ENCODE measurements at regions not wholly inside any gene's neighbourhood (a gene's known extent, or its start where the extent isn't known, plus 50 kb on each side); places are given as distances from the start of the nearest gene placed in this dataset.

GRCh38 chr13:97600458-97601075 lies 166.6 kb downstream of the RAP2A start (continued):
- TF ChIP-seq RFX3 (CRISPR knock-in tag; IDR thresholded peaks at IDR 0.05) (no peak), SP2 (CRISPR knock-in tag; IDR thresholded peaks at IDR 0.05) (no peak), ZNF780A (CRISPR knock-in tag; IDR thresholded peaks at IDR 0.05) (no peak), CEBPG (CRISPR knock-in tag; IDR thresholded peaks at IDR 0.05) (peak; percentile 32; the same call in 1 of the 2 replicates)

- WGBS (ENCODE audit: low lambda C conversion rate) = 2% methylated on average over 3 of the region's 3 CpGs
- H3K9me3 ChIP-seq (ENCODE audit: low read length) = no peaks in the 10 kb centered on the region
- no peaks in the 10 kb centered on the region for H3K79me2 ChIP-seq (ENCODE audit: insufficient read depth, low read length)
- BruUV-seq (replicated peaks) = no TSS peak
- no peak for TF ChIP-seq MTF1 (CRISPR knock-in tag; IDR thresholded peaks at IDR 0.05)
- DNase-seq (ENCODE audit: low spot score) (no peak), FAIRE-seq (no peak), ATAC-seq (no peak)
- H2AFZ ChIP-seq (ENCODE audit: low read length) = no peak overlapping the region
- no peak overlapping the region for H3K27ac ChIP-seq (ENCODE audit: extremely low read length, insufficient read depth, low read length)
- H3K9ac ChIP-seq (ENCODE audit: insufficient read depth, low read depth, low read length) = no peak overlapping the region
- H3K27me3 ChIP-seq (ENCODE audit: control insufficient read depth in 1 of 2, insufficient read depth in 2 of 2, low read length in 2 of 2) = peaks cover 0 to 3% of the 10 kb centered on the region in 2 experiments; a peak in 1 of 5 replicates
- H4K20me1 ChIP-seq (ENCODE audit: insufficient read depth, low read length) = no peaks in the 10 kb centered on the region
- H3K4me1 ChIP-seq (ENCODE audit: insufficient read depth, low read length) = no peaks in the 10 kb centered on the region
- intact Hi-C loops (cut with micrococcal nuclease; ENCODE audit: unreplicated experiment) (no loop called here), in situ Hi-C loops (cut with HindIII; ENCODE audit: extremely low pct_ligation_motif_present, low pct_unique_long_range_greater_than_20kb) (no loop called here)
- ChIA-PET POLR2A (no interaction called here), CTCF (ENCODE audit: low intra/inter-chr PET ratio, low total read pairs) (no interaction called here)
- no peaks in the 10 kb centered on the region for H3K36me3 ChIP-seq (replicated peaks in 1 of 2; ENCODE audit: control insufficient read depth in 1 of 2, insufficient read depth in 2 of 2, low read length in 2 of 2)
- no peak overlapping the region for H3K4me3 ChIP-seq (replicated peaks in 1 of 3; ENCODE audit: insufficient read depth in 1 of 3, low read depth in 2 of 3, low read length in 3 of 3)
- no peak overlapping the region for H3K4me2 ChIP-seq (ENCODE audit: low read depth, low read length)
These were observed 181.3 kb downstream of the RAP2A start for GRCh38 chr13:97615266-97615665.

GRCh38 chr13:97616385-97616784 lies 182.4 kb downstream of the RAP2A start:
- no peaks in the 10 kb centered on the region for H4K20me1 ChIP-seq (ENCODE audit: insufficient read depth, low read length)
- TF ChIP-seq SMAD3 (CRISPR knock-in tag; IDR thresholded peaks at IDR 0.05) (no peak), MAFF (IDR thresholded peaks at IDR 0.05; ENCODE audit: low read depth, low read length) (peak; percentile 64), STAG1 (CRISPR knock-in tag; IDR thresholded peaks at IDR 0.05) (no peak), ZSCAN30 (CRISPR knock-in tag; IDR thresholded peaks at IDR 0.05) (no peak), MAFK (conservative IDR thresholded peaks at IDR 0.05 in 1 of 2, IDR thresholded peaks at IDR 0.05 in 1 of 2; ENCODE audit: low read length in 2 of 2) (peak in 1 of 2 experiments; percentile 78; a peak in 3 of 4 replicates), FOXJ3 (CRISPR knock-in tag; IDR thresholded peaks at IDR 0.05; ENCODE audit: borderline replicate concordance) (no peak)
- TF ChIP-seq, protein P1, sequence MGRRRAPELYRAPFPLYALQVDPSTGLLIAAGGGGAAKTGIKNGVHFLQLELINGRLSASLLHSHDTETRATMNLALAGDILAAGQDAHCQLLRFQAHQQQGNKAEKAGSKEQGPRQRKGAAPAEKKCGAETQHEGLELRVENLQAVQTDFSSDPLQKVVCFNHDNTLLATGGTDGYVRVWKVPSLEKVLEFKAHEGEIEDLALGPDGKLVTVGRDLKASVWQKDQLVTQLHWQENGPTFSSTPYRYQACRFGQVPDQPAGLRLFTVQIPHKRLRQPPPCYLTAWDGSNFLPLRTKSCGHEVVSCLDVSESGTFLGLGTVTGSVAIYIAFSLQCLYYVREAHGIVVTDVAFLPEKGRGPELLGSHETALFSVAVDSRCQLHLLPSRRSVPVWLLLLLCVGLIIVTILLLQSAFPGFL (CRISPR knock-in tag; IDR thresholded peaks at IDR 0.05) = no peak
- CTCF ChIA-PET (ENCODE audit: low intra/inter-chr PET ratio, low total read pairs) = no interaction called here
- ATAC-seq = no peak
- in situ Hi-C loops (cut with HindIII; ENCODE audit: extremely low pct_ligation_motif_present, low pct_unique_long_range_greater_than_20kb) = no loop called here
- peaks cover 0 to 3% of the 10 kb centered on the region in 2 experiments; a peak in 1 of 5 replicates for H3K27me3 ChIP-seq (ENCODE audit: control insufficient read depth in 1 of 2, insufficient read depth in 2 of 2, low read length in 2 of 2)
- no peak overlapping the region for H2AFZ ChIP-seq (ENCODE audit: low read length)
- H3K4me3 ChIP-seq (replicated peaks in 1 of 3; ENCODE audit: insufficient read depth in 1 of 3, low read depth in 2 of 3, low read length in 3 of 3) = no peak overlapping the region
- H3K9me3 ChIP-seq (ENCODE audit: low read length) = no peaks in the 10 kb centered on the region
- H3K79me2 ChIP-seq (ENCODE audit: insufficient read depth, low read length) = no peaks in the 10 kb centered on the region
- BruUV-seq (replicated peaks) = no TSS peak
- POLR2A ChIA-PET = no interaction called here
- no peaks in the 10 kb centered on the region for H3K36me3 ChIP-seq (replicated peaks in 1 of 2; ENCODE audit: control insufficient read depth in 1 of 2, insufficient read depth in 2 of 2, low read length in 2 of 2)
- no peak for DNase-seq (ENCODE audit: low spot score)
- H3K4me2 ChIP-seq (ENCODE audit: low read depth, low read length) = no peak overlapping the region
- no peak overlapping the region for H3K27ac ChIP-seq (ENCODE audit: extremely low read length, insufficient read depth, low read length)
- no peaks in the 10 kb centered on the region for H3K4me1 ChIP-seq (ENCODE audit: insufficient read depth, low read length)
- FAIRE-seq = no peak
- intact Hi-C loops (cut with micrococcal nuclease; ENCODE audit: unreplicated experiment) = no loop called here
- no peak overlapping the region for H3K9ac ChIP-seq (ENCODE audit: insufficient read depth, low read depth, low read length)
